HEK293 (cell line): ENCODE measurements at regions not wholly inside any gene's neighbourhood (a gene's known extent, or its start where the extent isn't known, plus 50 kb on each side); places are given as distances from the start of the nearest gene placed in this dataset.

Experiments
- CTCF ChIA-PET: fragments of 350-600 bp; formaldehyde crosslinking; extraction: SDS; loops from one replicate; lab custom pipeline; 2021; ENCODE audit warnings: antibody characterized with exemption; lab: Yijun Ruan, JAX
- POLR2A ChIA-PET: fragments of 300-600 bp; formaldehyde crosslinking; extraction: SDS; loops from one replicate; lab custom pipeline; 2020; ENCODE audit warnings: antibody characterized with exemption, inconsistent platforms; lab: Yijun Ruan, JAX
- H3K27ac ChIP-seq: fragments of 200-500 bp; sonication (Bioruptor generic); 2 replicates; pipeline ENCODE4 v1.5.1; 2014; ENCODE audit warnings: low read depth, low read length, control low read depth, inconsistent platforms; ENCODE audit errors: extremely low read depth
- H3K36me3 ChIP-seq, 2 experiments: fragments of 200-500 bp in 1 of 2; sonication (Bioruptor generic) in 1 of 2; 1 replicate in 1 of 2; 2 replicates in 1 of 2; pipeline ENCODE4 v1.5.1; 2014 to 2017; ENCODE audit warnings: inconsistent platforms in 2 of 2, low read length in 2 of 2; ENCODE audit not compliant: control insufficient read depth in 2 of 2, insufficient read depth in 1 of 2
- H3K4me1 ChIP-seq: fragments of 200-500 bp; sonication (Bioruptor generic); 2 replicates; pipeline ENCODE4 v1.5.1; 2014; ENCODE audit warnings: mild to moderate bottlenecking, low read length, inconsistent platforms; ENCODE audit not compliant: control insufficient read depth, insufficient read depth
- H3K4me3 ChIP-seq: 2 replicates; pipeline ENCODE4 v1.5.1; 2011; ENCODE audit warnings: low read depth, mild to moderate bottlenecking, control low read depth, low read length, moderate library complexity
- H3K9me3 ChIP-seq: fragments of 200-500 bp; sonication (Bioruptor generic); 2 replicates; pipeline ENCODE4 v1.5.1; 2014; ENCODE audit warnings: low read depth, low read length, inconsistent platforms; ENCODE audit not compliant: control insufficient read depth, insufficient read depth
- GLI4 ChIP-seq: fragments of 450-650 bp; formaldehyde crosslinking; IDR thresholded peaks from 2 replicates; pipeline ENCODE4 v1.5.1; 2016; ENCODE audit warnings: missing biosample characterization, missing genetic modification characterization
- MYNN ChIP-seq: fragments of 450-650 bp; formaldehyde crosslinking; IDR thresholded peaks from 2 replicates; pipeline ENCODE4 v1.5.1; 2016; ENCODE audit warnings: missing biosample characterization, missing genetic modification characterization, borderline replicate concordance
- RBAK ChIP-seq: fragments of 450-650 bp; formaldehyde crosslinking; IDR thresholded peaks from 2 replicates; pipeline ENCODE4 v1.5.1; 2016; ENCODE audit warnings: missing biosample characterization, missing genetic modification characterization
- WT1 ChIP-seq: fragments of 450-650 bp; formaldehyde crosslinking; IDR thresholded peaks from 2 replicates; pipeline ENCODE4 v1.5.1; 2016; ENCODE audit warnings: missing biosample characterization, missing genetic modification characterization
- ZBTB48 ChIP-seq: fragments of 450-650 bp; formaldehyde crosslinking; IDR thresholded peaks from 2 replicates; pipeline ENCODE4 v1.5.1; 2016; ENCODE audit warnings: missing biosample characterization, missing genetic modification characterization
- ZNF211 ChIP-seq: fragments of 450-650 bp; formaldehyde crosslinking; IDR thresholded peaks from 2 replicates; pipeline ENCODE4 v1.5.1; 2016; ENCODE audit warnings: low read depth, missing biosample characterization, missing genetic modification characterization
- ZNF214 ChIP-seq: fragments of 450-650 bp; formaldehyde crosslinking; IDR thresholded peaks from 2 replicates; pipeline ENCODE4 v1.5.1; 2017; ENCODE audit warnings: missing biosample characterization, mild to moderate bottlenecking, missing genetic modification characterization, borderline replicate concordance
- ZNF23 ChIP-seq: fragments of 450-650 bp; formaldehyde crosslinking; IDR thresholded peaks from 2 replicates; pipeline ENCODE4 v1.5.1; 2016; ENCODE audit warnings: missing biosample characterization, missing genetic modification characterization, borderline replicate concordance
- ZNF274 ChIP-seq, 2 experiments: fragments of 200-500 bp in 1 of 2; fragments of 450-650 bp in 1 of 2; sonication (Bioruptor generic) in 1 of 2; formaldehyde crosslinking in 1 of 2; IDR thresholded peaks; 2 replicates each; pipeline versions ENCODE4 v1.5.1 to v1.6.1; 2014 to 2016; ENCODE audit warnings: borderline replicate concordance in 1 of 2, inconsistent platforms in 1 of 2, low read length in 1 of 2, missing biosample characterization in 1 of 2, missing genetic modification characterization in 1 of 2
- ZNF416 ChIP-seq: fragments of 450-650 bp; formaldehyde crosslinking; IDR thresholded peaks from 2 replicates; pipeline ENCODE4 v1.5.1; 2016; ENCODE audit warnings: missing biosample characterization, missing genetic modification characterization
- ZNF433 ChIP-seq: fragments of 450-650 bp; formaldehyde crosslinking; IDR thresholded peaks from 2 replicates; pipeline ENCODE4 v1.5.1; 2016; ENCODE audit warnings: missing biosample characterization, missing genetic modification characterization, low read depth
- ZNF544 ChIP-seq: fragments of 450-650 bp; formaldehyde crosslinking; IDR thresholded peaks from 2 replicates; pipeline ENCODE4 v1.5.0; 2017; ENCODE audit warnings: missing biosample characterization, missing genetic modification characterization
- ZNF596 ChIP-seq: fragments of 450-650 bp; IDR thresholded peaks from 2 replicates; pipeline ENCODE4 v1.5.0; 2018; ENCODE audit warnings: missing biosample characterization, mild to moderate bottlenecking, missing genetic modification characterization, moderate library complexity
- ZNF629 ChIP-seq: fragments of 450-650 bp; formaldehyde crosslinking; IDR thresholded peaks from 2 replicates; pipeline ENCODE4 v1.5.1; 2017; ENCODE audit warnings: missing biosample characterization, missing genetic modification characterization
- ZNF785 ChIP-seq: fragments of 450-650 bp; formaldehyde crosslinking; IDR thresholded peaks from 2 replicates; pipeline ENCODE4 v1.5.1; 2016; ENCODE audit warnings: missing biosample characterization, missing genetic modification characterization
- ZNF792 ChIP-seq: fragments of 450-650 bp; formaldehyde crosslinking; IDR thresholded peaks from 2 replicates; pipeline ENCODE4 v1.5.1; 2016; ENCODE audit warnings: missing biosample characterization, missing genetic modification characterization
- TF ChIP-seq, protein P1 (sequence below): fragments of 450-650 bp; formaldehyde crosslinking; IDR thresholded peaks from 2 replicates; pipeline ENCODE4 v1.5.1; 2017; ENCODE audit warnings: missing biosample characterization, mild to moderate bottlenecking, missing genetic modification characterization, moderate library complexity
- TF ChIP-seq, protein P2 (sequence below): fragments of 450-650 bp; formaldehyde crosslinking; IDR thresholded peaks from 2 replicates; pipeline ENCODE4 v1.5.1; 2016; ENCODE audit warnings: missing biosample characterization, missing genetic modification characterization
- TF ChIP-seq, protein P3 (sequence below): fragments of 450-650 bp; formaldehyde crosslinking; conservative IDR thresholded peaks from 2 replicates; pipeline ENCODE4 v1.5.1; 2016; ENCODE audit warnings: low read depth, missing biosample characterization, missing genetic modification characterization
- TF ChIP-seq, protein P4 (sequence below): fragments of 450-650 bp; formaldehyde crosslinking; IDR thresholded peaks from 2 replicates; pipeline ENCODE4 v1.5.1; 2017; ENCODE audit warnings: missing biosample characterization, missing genetic modification characterization

DNA sequence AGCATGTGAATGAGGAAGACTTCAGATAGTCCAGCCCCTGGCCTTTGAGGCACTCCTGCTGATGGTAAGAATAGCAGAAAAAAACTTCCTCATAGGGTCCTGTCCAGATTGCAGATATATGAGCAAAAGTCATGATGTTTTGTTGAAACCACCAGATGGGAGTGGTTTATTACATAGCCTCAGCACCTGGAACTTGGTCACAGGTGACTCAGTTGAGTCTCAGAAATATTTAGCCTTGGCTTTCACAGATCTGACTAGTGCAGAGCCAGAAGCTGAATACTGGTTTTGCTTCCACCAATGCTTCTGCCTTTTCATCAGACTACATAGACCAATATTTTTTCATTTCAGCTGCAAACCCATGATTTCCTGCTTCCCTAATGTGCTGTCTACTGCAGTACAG, 994.9 kb upstream of the SLIT2 start:
- Histone ChIP-seq H3K27ac (no peak overlapping the region), H3K4me3 (no peak overlapping the region), H3K9me3 (no peaks in the 10 kb centered on the region), H3K4me1 (no peaks in the 10 kb centered on the region), H3K36me3 (no peaks in the 10 kb centered on the region)
- TF ChIP-seq ZNF23 (tag by site-specific recombination): no peak
- TF ChIP-seq WT1 (tag by site-specific recombination): no peak
- TF ChIP-seq, protein P1, sequence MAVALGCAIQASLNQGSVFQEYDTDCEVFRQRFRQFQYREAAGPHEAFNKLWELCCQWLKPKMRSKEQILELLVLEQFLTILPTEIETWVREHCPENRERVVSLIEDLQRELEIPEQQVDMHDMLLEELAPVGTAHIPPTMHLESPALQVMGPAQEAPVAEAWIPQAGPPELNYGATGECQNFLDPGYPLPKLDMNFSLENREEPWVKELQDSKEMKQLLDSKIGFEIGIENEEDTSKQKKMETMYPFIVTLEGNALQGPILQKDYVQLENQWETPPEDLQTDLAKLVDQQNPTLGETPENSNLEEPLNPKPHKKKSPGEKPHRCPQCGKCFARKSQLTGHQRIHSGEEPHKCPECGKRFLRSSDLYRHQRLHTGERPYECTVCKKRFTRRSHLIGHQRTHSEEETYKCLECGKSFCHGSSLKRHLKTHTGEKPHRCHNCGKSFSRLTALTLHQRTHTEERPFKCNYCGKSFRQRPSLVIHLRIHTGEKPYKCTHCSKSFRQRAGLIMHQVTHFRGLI (tag by site-specific recombination): no peak
- no peak for TF ChIP-seq GLI4 (tag by site-specific recombination)
- TF ChIP-seq, protein P2, sequence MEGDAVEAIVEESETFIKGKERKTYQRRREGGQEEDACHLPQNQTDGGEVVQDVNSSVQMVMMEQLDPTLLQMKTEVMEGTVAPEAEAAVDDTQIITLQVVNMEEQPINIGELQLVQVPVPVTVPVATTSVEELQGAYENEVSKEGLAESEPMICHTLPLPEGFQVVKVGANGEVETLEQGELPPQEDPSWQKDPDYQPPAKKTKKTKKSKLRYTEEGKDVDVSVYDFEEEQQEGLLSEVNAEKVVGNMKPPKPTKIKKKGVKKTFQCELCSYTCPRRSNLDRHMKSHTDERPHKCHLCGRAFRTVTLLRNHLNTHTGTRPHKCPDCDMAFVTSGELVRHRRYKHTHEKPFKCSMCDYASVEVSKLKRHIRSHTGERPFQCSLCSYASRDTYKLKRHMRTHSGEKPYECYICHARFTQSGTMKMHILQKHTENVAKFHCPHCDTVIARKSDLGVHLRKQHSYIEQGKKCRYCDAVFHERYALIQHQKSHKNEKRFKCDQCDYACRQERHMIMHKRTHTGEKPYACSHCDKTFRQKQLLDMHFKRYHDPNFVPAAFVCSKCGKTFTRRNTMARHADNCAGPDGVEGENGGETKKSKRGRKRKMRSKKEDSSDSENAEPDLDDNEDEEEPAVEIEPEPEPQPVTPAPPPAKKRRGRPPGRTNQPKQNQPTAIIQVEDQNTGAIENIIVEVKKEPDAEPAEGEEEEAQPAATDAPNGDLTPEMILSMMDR (tag by site-specific recombination): no peak
- no peak for TF ChIP-seq RBAK (tag by site-specific recombination)
- TF ChIP-seq ZNF416 (tag by site-specific recombination): no peak
- TF ChIP-seq ZNF433 (tag by site-specific recombination): no peak
- TF ChIP-seq, protein P3, sequence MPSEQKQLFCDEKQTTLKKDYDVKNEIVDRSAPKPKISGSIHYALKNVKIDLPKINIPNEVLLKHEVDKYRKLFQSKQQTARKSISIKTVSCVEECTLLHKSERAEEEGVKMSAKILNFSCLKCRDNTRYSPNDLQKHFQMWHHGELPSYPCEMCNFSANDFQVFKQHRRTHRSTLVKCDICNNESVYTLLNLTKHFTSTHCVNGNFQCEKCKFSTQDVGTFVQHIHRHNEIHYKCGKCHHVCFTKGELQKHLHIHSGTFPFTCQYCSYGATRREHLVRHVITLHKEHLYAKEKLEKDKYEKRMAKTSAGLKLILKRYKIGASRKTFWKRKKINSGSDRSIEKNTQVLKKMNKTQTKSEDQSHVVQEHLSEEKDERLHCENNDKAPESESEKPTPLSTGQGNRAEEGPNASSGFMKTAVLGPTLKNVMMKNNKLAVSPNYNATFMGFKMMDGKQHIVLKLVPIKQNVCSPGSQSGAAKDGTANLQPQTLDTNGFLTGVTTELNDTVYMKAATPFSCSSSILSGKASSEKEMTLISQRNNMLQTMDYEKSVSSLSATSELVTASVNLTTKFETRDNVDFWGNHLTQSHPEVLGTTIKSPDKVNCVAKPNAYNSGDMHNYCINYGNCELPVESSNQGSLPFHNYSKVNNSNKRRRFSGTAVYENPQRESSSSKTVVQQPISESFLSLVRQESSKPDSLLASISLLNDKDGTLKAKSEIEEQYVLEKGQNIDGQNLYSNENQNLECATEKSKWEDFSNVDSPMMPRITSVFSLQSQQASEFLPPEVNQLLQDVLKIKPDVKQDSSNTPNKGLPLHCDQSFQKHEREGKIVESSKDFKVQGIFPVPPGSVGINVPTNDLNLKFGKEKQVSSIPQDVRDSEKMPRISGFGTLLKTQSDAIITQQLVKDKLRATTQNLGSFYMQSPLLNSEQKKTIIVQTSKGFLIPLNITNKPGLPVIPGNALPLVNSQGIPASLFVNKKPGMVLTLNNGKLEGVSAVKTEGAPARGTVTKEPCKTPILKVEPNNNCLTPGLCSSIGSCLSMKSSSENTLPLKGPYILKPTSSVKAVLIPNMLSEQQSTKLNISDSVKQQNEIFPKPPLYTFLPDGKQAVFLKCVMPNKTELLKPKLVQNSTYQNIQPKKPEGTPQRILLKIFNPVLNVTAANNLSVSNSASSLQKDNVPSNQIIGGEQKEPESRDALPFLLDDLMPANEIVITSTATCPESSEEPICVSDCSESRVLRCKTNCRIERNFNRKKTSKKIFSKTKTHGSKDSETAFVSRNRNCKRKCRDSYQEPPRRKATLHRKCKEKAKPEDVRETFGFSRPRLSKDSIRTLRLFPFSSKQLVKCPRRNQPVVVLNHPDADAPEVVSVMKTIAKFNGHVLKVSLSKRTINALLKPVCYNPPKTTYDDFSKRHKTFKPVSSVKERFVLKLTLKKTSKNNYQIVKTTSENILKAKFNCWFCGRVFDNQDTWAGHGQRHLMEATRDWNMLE (tag by site-specific recombination): no peak
- no peak for TF ChIP-seq ZBTB48
- TF ChIP-seq ZNF596 (tag by site-specific recombination): no peak
- TF ChIP-seq, protein P4, sequence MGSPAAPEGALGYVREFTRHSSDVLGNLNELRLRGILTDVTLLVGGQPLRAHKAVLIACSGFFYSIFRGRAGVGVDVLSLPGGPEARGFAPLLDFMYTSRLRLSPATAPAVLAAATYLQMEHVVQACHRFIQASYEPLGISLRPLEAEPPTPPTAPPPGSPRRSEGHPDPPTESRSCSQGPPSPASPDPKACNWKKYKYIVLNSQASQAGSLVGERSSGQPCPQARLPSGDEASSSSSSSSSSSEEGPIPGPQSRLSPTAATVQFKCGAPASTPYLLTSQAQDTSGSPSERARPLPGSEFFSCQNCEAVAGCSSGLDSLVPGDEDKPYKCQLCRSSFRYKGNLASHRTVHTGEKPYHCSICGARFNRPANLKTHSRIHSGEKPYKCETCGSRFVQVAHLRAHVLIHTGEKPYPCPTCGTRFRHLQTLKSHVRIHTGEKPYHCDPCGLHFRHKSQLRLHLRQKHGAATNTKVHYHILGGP (tag by site-specific recombination): no peak
- TF ChIP-seq ZNF274 (IDR thresholded peaks at IDR 0.05; ENCODE audit: low read length): no peak
- TF ChIP-seq ZNF274 (tag by site-specific recombination; IDR thresholded peaks at IDR 0.05; ENCODE audit: borderline replicate concordance): no peak
- no peak for TF ChIP-seq ZNF629 (tag by site-specific recombination)
- no peak for TF ChIP-seq ZNF792 (tag by site-specific recombination)
- TF ChIP-seq ZNF214 (tag by site-specific recombination): no peak
- no peak for TF ChIP-seq MYNN (tag by site-specific recombination)
- no peak for TF ChIP-seq ZNF785
- no peak for TF ChIP-seq ZNF544 (tag by site-specific recombination)
- no peak for TF ChIP-seq ZNF211 (tag by site-specific recombination)
- POLR2A ChIA-PET: no interaction called here
- CTCF ChIA-PET: no interaction called here
